ENCODE measurements at regions not wholly inside any gene's neighbourhood (a gene's known extent, or its start where the extent isn't known, plus 50 kb on each side); places are given as distances from the start of the nearest gene placed in this dataset.

GRCh38 chr4:144583658-144584057 lies 62.3 kb upstream of the HHIP start:
- Histone ChIP-seq H4K8ac (ENCODE audit: low read depth in 2 of 2, low read length in 2 of 2) (no peak overlapping the region), H2BK15ac (ENCODE audit: low read depth, low read length) (no peak overlapping the region), H2BK5ac (ENCODE audit: low read depth, low read length, poor library complexity, severe bottlenecking) (no peak overlapping the region), H3K79me1 (ENCODE audit: low read depth in 1 of 2, low read length in 2 of 2) (no peaks in the 10 kb centered on the region), H2AFZ (replicated peaks; ENCODE audit: low read length, poor library complexity) (no peak overlapping the region), H3K14ac (replicated peaks; ENCODE audit: low read depth, low read length) (no peak overlapping the region), H3K4ac (ENCODE audit: low read depth, low read length) (no peak overlapping the region; the same call in 1 of the 2 replicates), H3K4me3 (ENCODE audit: insufficient read depth, low read depth, low read length) (no peak overlapping the region), H4K20me1 (ENCODE audit: insufficient read depth, low read length) (no peaks in the 10 kb centered on the region), H2AK5ac (ENCODE audit: low read depth, low read length) (no peak overlapping the region), H3K36me3 (ENCODE audit: control insufficient read depth, insufficient read depth, low read length) (no peaks in the 10 kb centered on the region), H2AK9ac (replicated peaks; ENCODE audit: low read depth, low read length, poor library complexity) (no peak overlapping the region), H3K9ac (ENCODE audit: low read depth, low read length) (no peak overlapping the region), H3K23ac (ENCODE audit: low read depth, low read length) (no peak overlapping the region), H2BK20ac (ENCODE audit: low read depth, low read length) (peak overlapping the region; percentile 46; the same call in 1 of the 2 replicates), H3K4me2 (ENCODE audit: low read depth, low read length) (no peak overlapping the region), H3K18ac (ENCODE audit: low read depth, low read length) (no peak overlapping the region; the same call in 1 of the 2 replicates), H4K5ac (ENCODE audit: low read depth, low read length) (no peak overlapping the region), H4K91ac (ENCODE audit: insufficient read depth, low read depth, low read length) (no peak overlapping the region), H3K27ac (ENCODE audit: insufficient read depth, low read length) (no peak overlapping the region), H3K56ac (ENCODE audit: extremely low read depth, insufficient read depth, low read length) (no peak overlapping the region), H2BK120ac (ENCODE audit: low read depth, low read length) (peak overlapping the region; percentile 11; the same call in 1 of the 2 replicates), H3K9me1 (ENCODE audit: insufficient read depth, low read length) (no peaks in the 10 kb centered on the region), H3K9me3 (ENCODE audit: control insufficient read depth, insufficient read depth, low read length) (no peaks in the 10 kb centered on the region), H3K27me3 (ENCODE audit: control insufficient read depth, insufficient read depth, low read length) (no peaks in the 10 kb centered on the region), H3K4me1 (ENCODE audit: control insufficient read depth, insufficient read depth, low read length) (peaks cover 4% of the 10 kb centered on the region; the same call in 1 of the 2 replicates)
- intact Hi-C loops (cut with micrococcal nuclease) (no loop called here), dilution Hi-C loops (cut with HindIII; ENCODE audit: low sequenced_read_pairs, unreplicated experiment) (no loop called here), in situ Hi-C loops (cut with MboI; ENCODE audit: low sequenced_read_pairs) (no loop called here)
- ChIA-PET POLR2A (ENCODE audit: unreplicated experiment) (no interaction called here), CTCF (no interaction called here)
- peak; percentile 47 for DNase-seq
- ATAC-seq (ENCODE audit: low read depth) = no peak
- no peak for TF ChIP-seq MAZ (IDR thresholded peaks at IDR 0.05; ENCODE audit: borderline replicate concordance, low read depth, low read length)
- peak; percentile 70; the same call in 1 of the 2 replicates for TF ChIP-seq CEBPB (IDR thresholded peaks at IDR 0.05; ENCODE audit: low read depth, low read length)
- no TSS peak for BruUV-seq (replicated peaks)
